H1 (cell line): ENCODE measurements at regions not wholly inside any gene's neighbourhood (a gene's known extent, or its start where the extent isn't known, plus 50 kb on each side); places are given as distances from the start of the nearest gene placed in this dataset.

Source experiments
- CTCF ChIA-PET: fragments of 300-600 bp; sonication (Branson Sonifier 250); formaldehyde crosslinking; loops from one replicate; lab custom pipeline; 2021; ENCODE audit not compliant: partially characterized antibody; lab: Charles Lee
- POLR2A ChIA-PET: fragments of 300-600 bp; sonication (Branson Sonifier 250); formaldehyde crosslinking; loops from one replicate; lab custom pipeline; 2021; ENCODE audit warnings: inconsistent platforms; ENCODE audit not compliant: partially characterized antibody; lab: Charles Lee
- DNase-seq, 2 experiments: peaks; one replicate each; pipeline versions ENCODE4 v3.0.0 to v3.0.0-alpha.2; 2010 to 2022; ENCODE audit warnings: low spot score in 2 of 2, low read depth in 1 of 2, mixed read lengths in 1 of 2
- FAIRE-seq: peaks from 2 replicates; lab custom pipeline; 2011; peaks lifted over from hg19 to GRCh38; lab: Jason Lieb, UNC
- H2AFZ ChIP-seq: 2 replicates; pipeline ENCODE4 v1.8.1; 2012; ENCODE audit warnings: low read length, inconsistent platforms
- H2AK5ac ChIP-seq: 2 replicates; pipeline ENCODE4 v1.6.1; 2013; ENCODE audit warnings: low read depth, low read length
- H2BK120ac ChIP-seq: replicated peaks from 2 replicates; pipeline ENCODE3; 2013; ENCODE audit warnings: low read depth, low read length, inconsistent platforms
- H2BK12ac ChIP-seq: 2 replicates; pipeline ENCODE4 v1.6.1; 2013; ENCODE audit warnings: low read depth, low read length
- H2BK15ac ChIP-seq: 2 replicates; pipeline ENCODE4 v1.6.1; 2013; ENCODE audit warnings: low read length
- H2BK20ac ChIP-seq: 2 replicates; pipeline ENCODE4 v1.6.1; 2013; ENCODE audit warnings: low read length
- H2BK5ac ChIP-seq: 2 replicates; pipeline ENCODE4 v1.6.1; 2013; ENCODE audit warnings: low read depth, low read length
- H3K14ac ChIP-seq: 2 replicates; pipeline ENCODE4 v1.6.1; 2013; ENCODE audit warnings: inconsistent platforms; ENCODE audit not compliant: insufficient read length
- H3K18ac ChIP-seq: 2 replicates; pipeline ENCODE4 v1.6.1; 2013; ENCODE audit warnings: low read length; ENCODE audit errors: extremely low read depth
- H3K23ac ChIP-seq: 2 replicates; pipeline ENCODE4 v1.6.1; 2013; ENCODE audit warnings: inconsistent platforms; ENCODE audit not compliant: insufficient read length
- H3K23me2 ChIP-seq: 2 replicates; pipeline ENCODE4 v1.6.1; 2013; ENCODE audit warnings: low read depth, low read length
- H3K27ac ChIP-seq: 2 replicates; pipeline ENCODE4 v1.6.1; 2011; ENCODE audit warnings: low read depth, low read length, inconsistent platforms
- H3K27me3 ChIP-seq, 4 experiments: replicated peaks in 1 of 4; 1 replicate in 1 of 4; 2 replicates in 3 of 4; pipeline versions ENCODE4 v1.6.1 to v1.8.1; 2011 to 2013; ENCODE audit warnings: low read length in 3 of 4, mild to moderate bottlenecking in 3 of 4, inconsistent platforms in 2 of 4, mixed read lengths in 2 of 4, moderate library complexity in 1 of 4; ENCODE audit not compliant: control insufficient read depth in 3 of 4, insufficient read depth in 3 of 4; ENCODE audit errors: extremely low read depth in 1 of 4
- H3K36me3 ChIP-seq, 4 experiments: 2 replicates each; pipeline versions ENCODE4 v1.6.1 to v1.8.1; 2011 to 2013; ENCODE audit warnings: mild to moderate bottlenecking in 4 of 4, low read length in 3 of 4, moderate library complexity in 2 of 4, control low read depth in 1 of 4, inconsistent platforms in 1 of 4; ENCODE audit not compliant: insufficient read depth in 4 of 4, control insufficient read depth in 2 of 4
- H3K4ac ChIP-seq: replicated peaks from 2 replicates; pipeline ENCODE3; 2013; ENCODE audit warnings: low read length, low read depth, mixed read lengths, inconsistent platforms; ENCODE audit not compliant: insufficient read length
- H3K4me1 ChIP-seq, 4 experiments: replicated peaks in 1 of 4; 1 replicate in 1 of 4; 2 replicates in 3 of 4; pipeline versions ENCODE4 v1.6.1 to v1.8.1; 2011 to 2013; ENCODE audit warnings: low read length in 3 of 4, inconsistent platforms in 2 of 4, mixed read lengths in 1 of 4; ENCODE audit not compliant: insufficient read depth in 4 of 4, control insufficient read depth in 3 of 4
- H3K4me2 ChIP-seq, 2 experiments: 2 replicates each; pipeline versions ENCODE4 v1.6.1 to v1.8.1; 2011 to 2013; ENCODE audit warnings: low read depth in 2 of 2, low read length in 2 of 2, control low read depth in 1 of 2, inconsistent platforms in 1 of 2, mild to moderate bottlenecking in 1 of 2; ENCODE audit not compliant: insufficient read depth in 1 of 2
- H3K4me3 ChIP-seq, 4 experiments: fragments of 200-600, 300-600 bp in 1 of 4; sonication (generic), shearing (Covaris generic), sonication (Bioruptor Twin) in 1 of 4; 2 replicates each; pipeline versions ENCODE4 v1.5.1 to v1.8.1; 2011 to 2016; ENCODE audit warnings: low read length in 4 of 4, low read depth in 3 of 4, control low read depth in 2 of 4, inconsistent platforms in 2 of 4, mild to moderate bottlenecking in 2 of 4, mixed read lengths in 1 of 4, moderate library complexity in 1 of 4; ENCODE audit not compliant: insufficient read depth in 2 of 4; ENCODE audit errors: extremely low read depth in 1 of 4
- H3K56ac ChIP-seq: replicated peaks from 2 replicates; pipeline ENCODE3; 2013; ENCODE audit warnings: low read depth, mild to moderate bottlenecking, mixed read lengths, low read length, inconsistent platforms; ENCODE audit not compliant: insufficient read length
- H3K79me1 ChIP-seq: 2 replicates; pipeline ENCODE4 v1.6.1; 2013; ENCODE audit warnings: low read depth, low read length, control low read depth
- H3K79me2 ChIP-seq, 2 experiments: 2 replicates each; pipeline versions ENCODE4 v1.6.1 to v1.8.1; 2012 to 2013; ENCODE audit warnings: low read length in 2 of 2, mild to moderate bottlenecking in 2 of 2, inconsistent platforms in 1 of 2; ENCODE audit not compliant: insufficient read depth in 2 of 2, control insufficient read depth in 1 of 2
- H3K9ac ChIP-seq, 4 experiments: replicated peaks in 1 of 4; 1 replicate in 1 of 4; 2 replicates in 3 of 4; pipeline versions ENCODE4 v1.6.1 to v1.8.1; 2011 to 2013; ENCODE audit warnings: low read depth in 3 of 4, low read length in 3 of 4, control low read depth in 2 of 4, mild to moderate bottlenecking in 2 of 4, moderate library complexity in 2 of 4, inconsistent platforms in 1 of 4; ENCODE audit errors: extremely low read depth in 1 of 4
- H3K9me3 ChIP-seq, 2 experiments: 2 replicates each; pipeline versions ENCODE4 v1.6.1 to v1.8.1; 2012 to 2013; ENCODE audit warnings: mild to moderate bottlenecking in 2 of 2, moderate library complexity in 2 of 2, control low read depth in 1 of 2, inconsistent platforms in 1 of 2, low read depth in 1 of 2, low read length in 1 of 2, mixed read lengths in 1 of 2; ENCODE audit not compliant: insufficient read depth in 2 of 2
- H4K20me1 ChIP-seq, 2 experiments: replicated peaks in 1 of 2; 2 replicates each; pipeline versions ENCODE3 to v1.8.1; 2011 to 2013; ENCODE audit warnings: inconsistent platforms in 2 of 2, low read length in 2 of 2, mild to moderate bottlenecking in 1 of 2; ENCODE audit not compliant: insufficient read depth in 2 of 2, control insufficient read depth in 1 of 2
- H4K5ac ChIP-seq: 2 replicates; pipeline ENCODE4 v1.6.1; 2013; ENCODE audit warnings: low read length, low read depth, mixed read lengths, inconsistent platforms; ENCODE audit not compliant: insufficient read length
- H4K8ac ChIP-seq: 2 replicates; pipeline ENCODE4 v1.8.0; 2013; ENCODE audit warnings: mild to moderate bottlenecking, moderate library complexity, low read length, inconsistent platforms; ENCODE audit not compliant: insufficient read depth; ENCODE audit errors: extremely low read depth
- H4K91ac ChIP-seq: replicated peaks from 2 replicates; pipeline ENCODE3; 2013; ENCODE audit warnings: low read length, mixed read lengths, inconsistent platforms; ENCODE audit not compliant: insufficient read length
- BRCA1 ChIP-seq: IDR thresholded peaks from 2 replicates; pipeline ENCODE4 v1.6.1; 2012; ENCODE audit warnings: low read depth, low read length, improper control_type of control experiment
- CHD2 ChIP-seq: IDR thresholded peaks from 2 replicates; pipeline ENCODE4 v1.6.1; 2012; ENCODE audit warnings: low read length, improper control_type of control experiment
- SIRT6 ChIP-seq: IDR thresholded peaks from one replicate; pipeline ENCODE4 v1.7.1; 2012; ENCODE audit warnings: low read length, inconsistent platforms
- TAF1 ChIP-seq: IDR thresholded peaks from 2 replicates; pipeline ENCODE4 v1.6.1; 2011; ENCODE audit warnings: mild to moderate bottlenecking, low read depth, low read length
- WGBS, 2 experiments: shearing (Covaris generic) in 1 of 2; methylation state at CpG; one replicate each; pipeline versions ENCODE4 v1.1.6 to v1.1.7; 2013 to 2015; ENCODE audit warnings: low lambda C conversion rate in 2 of 2, mixed read lengths in 2 of 2, inconsistent platforms in 1 of 2, low coverage in 1 of 2, missing lambda C conversion rate in 1 of 2; ENCODE audit not compliant: insufficient replicate concordance in 2 of 2, insufficient coverage in 1 of 2, insufficient read length in 1 of 2; ENCODE audit errors: extremely low coverage in 1 of 2, missing lambda C conversion rate in 1 of 2; 5-methylcytosine and 5-hydroxymethylcytosine counted together

GRCh38 chr6:8277769-8278168 lies 157.6 kb downstream of the SLC35B3 start:
- Histone ChIP-seq H2BK12ac (no peak overlapping the region), H3K4me3 (no peak overlapping the region), H2AK5ac (no peak overlapping the region), H4K20me1 (no peaks in the 10 kb centered on the region)
- 87% methylated on average over 7 of the region's 7 CpGs; no CpG with 5 or more reads in 1 of the 2 experiments for WGBS, 2 experiments
- TF ChIP-seq TAF1 (0 out of 2 replicates have a peak, but pooled peaks have one; percentile 1), SIRT6 (no peak), BRCA1 (no peak), CHD2 (no peak)
- TF ChIP-seq, all 59 proteins: peak for 1
- no peak overlapping the region for H2BK120ac ChIP-seq
- no peaks in the 10 kb centered on the region for H3K79me1 ChIP-seq
- peaks cover 0 to 4% of the 10 kb centered on the region in 2 experiments; a peak in 1 of 4 replicates for H3K9me3 ChIP-seq
- H4K91ac ChIP-seq, result no peak overlapping the region
- H2BK15ac ChIP-seq, result no peak overlapping the region; the same call in 1 of the 2 replicates
- no peak overlapping the region for H3K56ac ChIP-seq
- H4K5ac ChIP-seq, result no peak overlapping the region
- 0 out of 2 replicates have a peak overlapping the region, but pooled peaks have one; percentile 72 for H2BK20ac ChIP-seq
- no peaks in the 10 kb centered on the region for H3K79me2 ChIP-seq
- DNase-seq (no peak), FAIRE-seq (no peak)
- no peaks in the 10 kb centered on the region for H3K36me3 ChIP-seq
- no peak overlapping the region for H3K9ac ChIP-seq
- no peak overlapping the region for H3K23ac ChIP-seq
- peak overlapping the region; percentile 20; the same call in 1 of the 2 replicates for H2BK5ac ChIP-seq
- H2AFZ ChIP-seq, result peak overlapping the region; percentile 68; the same call in 1 of the 2 replicates
- H3K27me3 ChIP-seq, result no peaks in the 10 kb centered on the region
- POLR2A ChIA-PET, result no interaction called here
- CTCF ChIA-PET, result no interaction called here
- H3K4ac ChIP-seq, result no peak overlapping the region
- H3K18ac ChIP-seq, result no peak overlapping the region; the same call in 1 of the 2 replicates
- no peak overlapping the region for H3K27ac ChIP-seq
- peaks cover 2 to 13% (median 9%) of the 10 kb centered on the region in 4 experiments for H3K4me1 ChIP-seq
- peak overlapping the region in 1 of 2 experiments; percentile 39; a peak in 1 of 4 replicates for H3K4me2 ChIP-seq
- H3K14ac ChIP-seq, result no peak overlapping the region
- H3K23me2 ChIP-seq, result no peaks in the 10 kb centered on the region
- no peak overlapping the region for H4K8ac ChIP-seq
